Activated T-helper 1 cell treated with Interleukin-2 at 50 U/mL for 16 hours (primary cell): ENCODE measurements at regions not wholly inside any gene's neighbourhood (a gene's known extent, or its start where the extent isn't known, plus 50 kb on each side); places are given as distances from the start of the nearest gene placed in this dataset.

Source experiments
- DNase-seq: peaks from one replicate; pipeline ENCODE4 v3.0.0-alpha.2; 2020; ENCODE audit warnings: low read depth

DNA sequence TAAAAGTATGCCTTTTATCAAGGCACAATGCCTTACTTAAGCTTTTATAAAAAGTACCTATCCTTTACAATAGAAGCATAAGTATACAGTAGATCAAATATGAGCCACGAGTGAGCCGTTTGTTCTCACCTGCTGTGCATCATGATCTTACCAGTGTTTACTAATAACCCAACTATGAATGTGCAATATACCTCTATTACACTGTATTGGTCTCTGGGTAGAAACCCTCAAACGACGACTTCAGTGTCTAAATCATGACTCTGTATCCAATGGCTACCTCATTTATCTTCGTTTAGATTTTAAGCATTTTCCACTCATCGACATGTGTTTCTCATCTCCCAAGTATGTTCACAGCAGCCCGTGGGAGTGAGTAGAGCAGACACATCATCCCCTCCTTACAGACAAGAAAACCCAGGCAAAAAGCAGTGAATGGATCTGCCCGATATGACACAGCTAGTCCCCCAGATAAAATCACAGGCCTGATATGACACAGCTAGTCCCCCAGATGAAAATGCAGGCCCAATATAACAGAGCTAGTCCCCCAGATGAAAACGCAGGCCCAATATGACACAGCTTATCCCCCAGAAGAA, 279.8 kb downstream of the TNS1 start:
- DNase-seq: no peak

DNA sequence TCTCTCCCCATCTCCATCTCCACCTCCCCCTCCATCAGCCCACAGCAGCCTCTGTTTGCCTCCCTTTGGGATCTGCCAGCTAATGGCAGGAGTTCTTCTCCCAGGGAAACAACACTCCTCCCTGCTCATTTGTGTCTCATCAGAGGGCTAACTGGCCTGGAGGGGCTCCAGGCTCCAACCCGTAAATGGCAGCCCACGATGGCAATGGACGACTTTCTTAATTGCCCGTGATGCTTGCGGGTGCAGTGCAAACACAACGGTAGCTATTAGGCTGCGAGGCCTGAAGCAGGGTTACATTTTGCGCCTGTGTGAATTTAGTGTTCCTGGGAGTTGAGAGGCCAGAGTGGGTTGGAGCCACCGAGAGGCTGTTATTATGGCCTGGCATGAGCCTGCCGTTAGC, 285.1 kb downstream of the TNS1 start:
- DNase-seq: no peak

DNA sequence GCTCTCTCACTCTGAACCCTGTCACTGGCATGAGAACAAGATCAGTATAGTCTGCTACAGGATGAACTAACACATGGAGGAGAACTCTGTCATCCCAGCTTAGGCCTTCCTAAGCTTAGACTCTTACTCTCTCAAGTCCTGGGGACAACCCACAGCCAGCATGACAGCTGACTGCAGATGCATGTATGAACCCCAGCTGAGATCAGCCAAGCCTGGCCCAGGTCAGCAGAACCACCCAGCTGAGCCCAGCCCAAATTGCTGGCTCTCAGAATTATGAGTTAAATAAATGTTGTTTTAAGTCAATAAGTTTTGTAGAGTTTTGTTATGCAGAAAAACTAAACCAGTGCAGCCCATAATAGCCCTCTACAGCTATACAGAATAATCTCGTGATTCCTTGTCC, 287.3 kb downstream of the TNS1 start:
- no peak for DNase-seq

DNA sequence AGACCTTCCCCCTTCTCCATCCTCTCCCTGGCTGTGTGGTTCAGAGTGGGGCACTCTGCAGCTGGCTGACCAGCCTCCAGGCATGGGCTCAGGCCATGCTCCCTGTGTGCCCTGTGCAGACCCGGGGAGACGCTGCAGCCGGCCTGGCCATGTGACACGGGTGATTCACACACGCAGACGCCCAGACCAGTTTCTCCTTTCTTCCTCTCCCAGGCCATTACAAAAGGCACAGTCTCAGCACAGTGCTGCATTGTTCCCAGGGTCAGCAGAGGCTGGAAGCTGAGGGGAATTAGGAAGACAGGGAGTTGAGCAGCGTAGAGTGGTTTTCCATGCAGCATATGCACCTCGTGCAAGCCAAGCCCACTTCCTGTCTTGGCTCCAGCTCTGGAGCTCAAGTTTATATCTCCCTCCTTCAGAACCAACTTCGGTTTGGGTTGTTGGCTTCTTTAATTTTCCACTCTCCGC, 288.5 kb downstream of the TNS1 start:
- no peak for DNase-seq

DNA sequence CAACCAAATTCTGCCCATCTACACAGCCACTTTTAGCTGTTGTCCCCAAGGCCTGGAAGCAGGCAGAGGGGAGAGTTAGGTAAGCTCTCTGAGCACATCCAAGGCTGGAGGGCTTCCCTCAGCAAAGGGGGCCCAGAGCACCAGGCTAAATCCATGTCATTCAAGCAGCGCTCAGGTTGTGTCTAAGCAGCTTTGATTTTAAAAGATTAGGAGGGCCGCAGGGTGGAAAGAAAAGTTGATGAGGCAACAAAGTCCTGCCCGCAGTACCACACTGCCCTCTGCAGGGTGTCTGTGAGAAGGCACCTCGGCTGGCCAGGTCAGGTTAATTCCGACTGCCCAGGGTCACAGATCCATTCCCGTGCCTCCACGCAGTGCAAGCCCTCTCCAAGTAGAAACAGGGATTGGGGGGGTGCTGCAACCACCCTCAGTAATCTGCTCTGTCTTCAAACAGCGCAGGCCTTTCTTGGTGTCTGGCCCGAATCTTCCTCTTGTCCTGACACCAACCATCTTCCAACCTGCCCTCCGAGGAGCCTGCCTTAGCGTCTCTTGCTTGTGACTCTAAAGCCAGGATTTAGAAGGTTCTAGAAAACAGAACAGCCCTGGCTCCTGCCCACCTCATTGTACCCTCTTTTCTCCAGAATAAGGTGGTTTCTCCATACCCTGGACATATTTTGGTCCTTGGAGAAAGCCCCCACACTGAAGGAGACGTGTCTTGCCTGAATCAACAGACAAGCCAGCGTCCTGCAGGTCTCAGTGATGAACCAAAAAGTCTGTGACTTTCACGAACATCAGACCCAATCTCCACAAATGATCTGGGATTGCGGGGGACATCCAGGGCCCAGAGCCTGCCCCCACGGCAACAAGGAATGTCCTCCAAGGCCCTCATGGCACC, 289.2 kb downstream of the TNS1 start:
- DNase-seq: peak; percentile 38

DNA sequence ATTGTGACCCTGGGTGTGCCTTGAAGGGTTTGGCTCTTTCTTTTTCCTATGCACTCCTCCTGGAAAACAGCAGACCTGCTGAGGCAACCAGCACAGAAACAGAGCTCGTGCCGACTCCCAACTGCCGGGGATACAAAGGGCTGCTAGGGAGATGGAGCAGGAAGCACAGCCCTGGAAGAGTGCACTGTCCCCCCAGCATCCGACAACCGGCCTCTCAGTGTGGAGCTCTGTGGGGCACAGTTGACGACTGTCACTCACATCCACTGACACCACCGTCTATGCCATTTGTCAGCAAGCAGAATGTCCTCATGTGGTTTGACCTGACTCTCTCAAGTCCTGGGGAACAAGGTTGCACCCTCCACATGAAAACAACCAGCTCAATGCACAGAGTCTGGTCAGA, 290.4 kb downstream of the TNS1 start:
- DNase-seq: no peak

DNA sequence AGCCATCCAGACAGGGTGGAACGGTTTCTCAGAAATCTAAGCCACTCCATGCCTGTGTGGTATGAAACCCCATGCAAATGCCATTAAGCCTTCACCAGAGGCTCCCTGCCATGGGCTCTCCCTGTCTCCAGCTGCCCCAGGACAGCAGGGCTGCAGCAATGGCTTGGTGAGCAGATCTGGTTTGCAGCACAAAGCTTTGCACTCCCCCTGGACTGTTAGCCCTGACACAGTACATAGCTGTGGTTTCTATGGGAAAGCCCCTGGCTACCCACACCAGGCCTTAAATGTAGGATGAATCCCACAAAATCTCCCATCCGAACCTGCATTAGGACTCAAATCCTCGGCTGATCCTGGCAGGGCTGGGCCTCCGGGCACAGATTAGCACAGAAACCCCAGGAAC, 291.6 kb downstream of the TNS1 start:
- no peak for DNase-seq

DNA sequence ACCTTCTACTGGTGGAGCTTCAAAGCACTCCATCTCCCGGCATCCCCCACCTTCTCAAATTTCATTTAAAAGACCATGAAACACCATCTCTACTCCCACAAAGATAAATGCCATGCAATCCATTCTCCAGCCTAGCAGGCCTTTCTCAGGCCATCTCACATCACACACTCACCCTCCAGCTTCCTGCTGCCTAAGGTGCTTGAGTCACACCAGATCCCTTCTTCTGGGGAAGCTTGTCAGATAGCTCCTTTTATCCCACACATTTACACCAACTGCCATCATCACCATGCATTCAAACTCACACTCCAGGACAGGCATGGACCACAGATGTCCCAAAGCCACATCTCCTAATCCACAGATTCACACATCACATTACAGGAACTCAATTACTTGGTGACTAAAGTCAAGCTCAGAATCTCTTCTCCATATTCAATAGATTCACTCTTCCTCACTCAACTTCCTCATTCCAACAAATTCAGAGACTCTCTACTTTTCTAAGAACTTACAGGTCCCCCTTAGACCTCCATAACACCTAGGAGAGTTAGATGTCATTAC, 292.5 kb downstream of the TNS1 start:
- no peak for DNase-seq

DNA sequence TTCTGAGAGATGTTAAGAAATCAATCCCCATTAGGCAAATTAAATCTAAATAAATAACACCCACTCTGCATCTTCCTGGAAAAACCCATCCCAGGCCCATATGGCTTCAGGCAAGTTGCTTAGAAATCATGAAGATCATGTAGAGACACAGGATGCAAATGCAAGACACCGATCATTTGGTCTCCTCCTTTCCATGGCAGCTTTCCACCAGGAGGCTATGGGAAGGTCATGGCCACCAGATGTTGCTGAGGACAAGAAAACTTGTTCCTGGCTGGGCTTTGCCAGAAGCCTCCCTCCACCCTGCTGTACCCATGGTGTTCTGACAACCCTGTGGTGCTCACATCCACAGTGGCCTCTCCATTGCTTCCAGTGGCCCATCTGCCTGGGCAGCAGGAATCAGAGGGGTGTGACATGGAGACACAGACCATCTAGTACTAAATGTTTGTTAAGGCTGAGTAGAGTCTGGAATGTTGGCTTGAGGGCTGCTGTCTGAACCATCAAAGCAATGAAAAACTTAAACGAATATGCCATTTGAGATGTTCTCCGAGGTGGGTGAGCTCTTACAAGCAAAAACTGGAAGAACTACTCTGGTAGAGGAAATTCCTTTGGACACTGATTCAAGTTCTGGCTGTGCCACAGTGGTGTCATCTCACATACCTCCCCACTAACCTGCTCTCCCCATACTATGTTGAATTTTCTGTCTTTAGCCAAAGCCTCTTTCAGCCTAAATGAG, 293.2 kb downstream of the TNS1 start:
- no peak for DNase-seq

DNA sequence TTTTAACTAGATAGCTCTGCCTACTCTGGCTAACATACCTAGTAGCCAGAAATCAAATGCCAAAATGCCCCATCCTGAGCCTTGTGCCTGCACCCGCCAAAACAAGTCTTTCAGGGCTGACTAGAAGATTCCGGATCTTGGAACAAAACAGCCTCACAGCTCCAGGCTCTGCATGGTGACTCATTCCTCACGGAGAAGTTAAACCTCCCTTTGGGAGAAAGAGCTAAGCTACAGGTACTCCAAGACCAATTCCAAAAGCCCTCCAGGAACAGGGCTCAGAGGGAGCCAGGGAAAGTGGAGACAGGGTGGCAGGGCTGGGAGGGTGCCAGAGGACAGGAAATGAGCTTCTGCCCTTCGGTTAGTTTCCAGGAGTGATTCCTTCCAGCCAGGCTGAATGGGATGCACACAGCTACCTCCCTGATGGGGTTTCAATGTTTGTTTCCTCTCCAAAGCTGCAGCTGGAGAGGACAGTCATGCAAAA, 295.6 kb downstream of the TNS1 start:
- no peak for DNase-seq

DNA sequence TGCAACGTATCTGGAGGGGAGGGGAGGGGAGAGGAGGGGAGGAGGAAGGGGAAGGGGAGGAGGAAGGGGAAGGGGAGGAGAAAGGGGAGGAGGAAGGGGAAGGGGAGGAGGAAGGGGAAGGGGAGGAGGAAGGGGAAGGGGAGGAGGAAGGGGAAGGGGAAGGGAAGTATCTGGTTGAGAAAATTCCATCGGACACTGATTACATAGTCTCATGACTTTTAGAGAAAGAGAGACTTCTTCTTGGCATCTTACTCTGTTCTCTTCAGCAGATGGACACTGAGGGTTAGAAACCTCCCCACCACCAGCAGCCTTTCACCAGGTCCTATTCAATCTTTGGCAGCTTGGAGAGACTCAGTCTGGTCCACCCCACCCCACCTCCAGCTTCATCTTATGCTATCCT, 296.3 kb downstream of the TNS1 start:
- no peak for DNase-seq

DNA sequence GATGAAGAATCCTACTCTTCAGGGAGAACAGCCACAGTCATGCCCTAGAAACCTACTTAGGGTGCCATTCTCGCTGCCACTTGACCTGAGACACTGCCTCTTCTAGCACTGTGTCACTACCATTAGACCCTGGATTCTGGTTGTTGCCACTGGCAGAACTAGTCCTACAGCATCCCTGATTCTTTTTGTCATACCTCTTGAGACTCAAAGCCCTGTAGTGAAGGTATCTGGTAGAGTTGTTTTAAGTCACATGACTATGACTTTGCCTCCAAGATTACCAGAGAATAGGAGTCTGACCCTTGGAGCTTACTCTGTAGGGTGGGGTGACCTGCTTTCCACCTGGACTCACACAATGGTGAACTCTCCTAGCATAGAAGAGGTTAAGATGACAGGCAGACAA, 296.7 kb downstream of the TNS1 start:
- no peak for DNase-seq

DNA sequence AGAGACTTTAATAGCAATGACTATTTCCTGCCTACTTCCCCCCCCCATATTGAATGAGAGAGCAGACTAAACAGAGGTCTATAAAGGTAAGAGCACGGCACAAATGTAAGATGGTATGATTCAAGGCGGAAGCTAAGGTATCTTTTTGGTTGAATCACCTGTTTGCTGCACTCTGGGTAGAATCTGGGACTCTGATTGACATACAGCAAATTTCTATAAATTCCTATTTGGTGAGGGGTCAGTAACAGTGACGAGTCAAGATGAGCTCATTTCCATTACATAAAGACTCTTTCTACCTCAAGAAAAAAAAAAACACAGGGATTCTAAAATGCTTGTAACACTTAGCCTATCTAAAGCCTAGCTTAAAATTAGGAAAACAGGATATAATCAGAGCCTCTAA, 297.3 kb downstream of the TNS1 start:
- DNase-seq: no peak

DNA sequence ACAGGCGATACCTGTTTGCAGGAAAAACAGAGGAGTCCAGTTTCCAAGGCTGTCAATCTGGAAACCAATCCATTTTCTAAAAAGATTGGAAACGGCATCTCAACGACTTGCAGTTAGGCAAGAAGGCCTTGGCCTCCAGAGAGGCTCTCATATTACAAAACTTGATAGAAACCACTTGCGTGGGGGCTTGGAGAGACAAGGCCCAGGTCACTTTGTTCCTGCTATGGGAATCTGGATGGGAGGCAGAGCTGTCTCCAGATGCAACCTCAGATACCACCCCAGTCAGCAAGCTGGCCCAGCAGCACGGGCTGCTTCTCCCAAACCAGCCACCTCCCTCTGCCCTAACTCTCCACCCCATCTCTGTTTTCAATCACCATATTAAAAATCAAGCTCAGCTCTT, 298.8 kb downstream of the TNS1 start:
- no peak for DNase-seq

DNA sequence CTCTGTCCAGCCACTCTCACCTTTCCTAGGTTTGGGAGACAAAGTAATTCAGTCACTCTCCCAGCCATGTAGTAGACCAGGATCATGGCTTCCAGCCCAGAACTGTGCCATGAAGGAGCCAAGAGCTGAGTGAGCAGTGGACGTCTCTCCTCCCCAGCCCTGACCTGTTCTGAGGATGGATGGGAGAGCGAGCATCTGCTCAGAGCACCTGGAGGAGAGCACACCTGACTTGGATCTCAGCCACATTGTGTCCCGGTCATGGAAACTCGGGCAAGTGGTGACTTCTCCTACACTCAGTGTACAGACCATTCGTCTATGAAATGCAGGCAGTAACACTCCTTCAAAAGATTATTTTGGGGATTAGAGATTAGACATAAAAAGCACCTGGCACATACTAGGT, 299.7 kb downstream of the TNS1 start:
- no peak for DNase-seq

DNA sequence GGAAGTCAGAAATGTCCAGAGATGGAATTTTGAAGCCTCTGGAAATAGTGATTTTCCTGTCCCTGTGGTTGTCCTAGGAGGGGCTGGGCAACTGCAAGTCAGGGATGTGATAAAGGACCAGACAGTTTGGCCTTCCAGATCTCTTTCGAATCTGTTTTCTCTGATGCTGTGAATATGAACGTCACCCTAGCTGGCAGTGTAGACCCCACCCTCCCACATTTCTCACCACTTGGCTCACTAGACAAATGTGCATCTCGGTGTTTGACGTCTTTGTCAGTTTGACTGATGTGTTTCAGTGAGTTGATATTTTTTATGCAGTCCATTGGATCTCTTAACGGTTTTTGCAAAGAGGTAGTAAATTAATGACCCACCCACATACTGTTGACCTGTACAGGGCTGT, 301.2 kb downstream of the TNS1 start:
- DNase-seq: no peak

DNA sequence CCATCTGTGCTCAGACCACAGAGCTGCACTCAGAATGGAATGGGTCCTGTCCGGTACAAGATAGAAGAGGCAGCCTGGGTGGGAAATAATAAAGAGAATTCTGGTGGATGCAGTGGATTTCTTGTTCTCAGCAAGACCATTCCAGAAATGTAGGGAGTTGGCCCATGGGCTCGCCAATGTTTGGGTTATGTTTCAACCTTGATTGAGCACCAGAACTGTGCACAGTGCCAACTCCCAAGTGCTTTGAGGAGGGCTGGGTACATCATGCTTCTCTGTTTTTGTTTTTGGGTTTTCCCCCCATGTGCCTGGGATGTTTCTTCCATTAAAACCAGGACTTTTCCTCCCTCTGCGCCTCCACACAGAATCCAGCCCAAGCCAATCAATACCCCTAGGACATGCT, 304.1 kb downstream of the TNS1 start:
- DNase-seq: no peak

DNA sequence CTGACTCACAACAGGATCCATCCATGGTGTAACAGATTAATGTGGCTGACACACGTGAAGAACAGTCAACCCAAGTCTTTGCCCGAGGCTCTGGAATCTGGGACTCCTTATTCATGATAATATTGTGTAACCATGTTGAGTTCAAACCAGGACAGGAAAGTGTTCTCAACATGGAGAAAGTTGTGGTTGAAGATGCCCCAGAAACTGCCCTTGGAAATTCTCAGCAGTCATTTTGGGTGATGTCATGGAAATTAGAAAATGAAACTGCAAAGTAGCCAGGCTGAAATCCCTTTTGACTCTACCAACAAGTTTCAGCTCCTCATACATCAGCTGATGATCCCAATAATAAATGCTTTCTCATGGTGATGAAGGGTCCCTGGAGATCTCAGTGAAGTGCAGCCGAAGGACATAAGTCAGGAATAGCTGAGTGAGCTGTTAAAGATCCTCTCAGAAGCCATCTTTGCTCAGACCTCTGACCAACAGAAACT, 307.7 kb downstream of the TNS1 start:
- DNase-seq: no peak

DNA sequence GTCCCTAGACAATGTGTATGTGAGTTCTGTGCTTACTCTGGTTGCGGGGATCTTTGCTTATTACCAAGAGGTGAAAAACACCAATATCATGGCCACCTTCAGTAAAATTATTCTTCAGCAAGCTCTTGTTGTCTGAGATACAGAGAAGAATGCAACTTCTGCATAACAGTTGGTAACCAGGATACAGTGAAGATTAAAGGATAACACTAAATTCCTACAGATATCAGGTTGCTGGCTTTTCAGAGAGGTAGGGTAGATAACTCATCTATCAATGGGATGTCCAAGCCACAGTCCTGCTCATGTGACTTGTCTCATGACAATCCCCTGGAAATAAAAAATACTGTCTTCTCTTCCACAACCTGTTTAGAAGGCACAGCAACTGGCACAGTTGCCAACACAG, 308.5 kb downstream of the TNS1 start:
- DNase-seq: no peak

DNA sequence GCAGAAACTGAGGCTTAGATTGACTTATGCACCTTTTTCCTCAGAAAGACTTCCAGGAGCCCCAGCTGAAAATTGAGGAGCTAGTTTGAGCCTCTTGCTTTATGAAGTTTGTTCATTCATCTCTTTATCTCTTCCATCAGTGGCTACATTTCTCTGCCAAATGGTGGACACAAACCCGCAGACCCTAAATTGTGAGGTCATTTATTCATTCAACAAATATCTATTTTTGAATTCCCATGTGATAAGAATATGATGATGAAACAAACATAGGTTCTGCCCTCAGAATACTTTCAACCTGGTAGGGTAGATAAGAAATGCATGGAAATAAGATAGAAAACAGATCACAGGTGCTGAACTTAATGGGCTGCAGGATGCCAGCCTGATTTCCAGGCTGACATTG, 309.4 kb downstream of the TNS1 start:
- DNase-seq: no peak

DNA sequence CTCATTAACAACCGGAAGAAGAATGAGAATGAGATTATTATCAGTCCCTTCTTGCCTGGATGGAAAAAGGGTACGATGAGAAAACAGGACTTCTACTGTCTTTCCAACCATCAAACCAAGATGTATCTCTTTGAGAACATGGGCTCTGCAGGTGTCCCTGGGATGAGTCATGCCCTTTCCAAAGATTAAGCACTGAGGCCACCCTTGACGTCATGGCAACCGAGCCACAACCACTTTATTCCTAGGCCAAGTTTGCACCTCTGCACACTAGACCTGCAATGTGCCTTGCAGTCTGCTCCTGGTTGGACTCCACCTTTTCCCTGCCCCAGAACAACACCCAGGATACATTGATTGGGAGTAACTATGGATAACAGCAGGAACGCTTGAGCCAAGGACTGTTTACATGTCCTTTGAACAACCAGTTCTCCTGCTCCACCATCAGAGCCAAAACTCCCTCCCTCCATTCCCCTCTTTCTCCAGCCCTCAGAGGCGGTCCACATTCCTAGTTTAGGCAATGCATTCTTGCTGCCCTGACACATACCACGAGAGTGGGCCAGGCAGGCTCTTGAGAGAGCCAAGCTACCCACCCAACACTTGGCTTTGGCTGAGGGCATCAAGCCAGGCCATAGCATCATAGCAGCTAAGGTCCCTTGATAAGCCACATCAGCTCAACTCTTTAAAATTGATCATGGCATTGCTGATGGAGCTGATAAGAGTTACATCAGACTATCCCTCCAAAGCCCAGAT, 310.7 kb downstream of the TNS1 start:
- no peak for DNase-seq

DNA sequence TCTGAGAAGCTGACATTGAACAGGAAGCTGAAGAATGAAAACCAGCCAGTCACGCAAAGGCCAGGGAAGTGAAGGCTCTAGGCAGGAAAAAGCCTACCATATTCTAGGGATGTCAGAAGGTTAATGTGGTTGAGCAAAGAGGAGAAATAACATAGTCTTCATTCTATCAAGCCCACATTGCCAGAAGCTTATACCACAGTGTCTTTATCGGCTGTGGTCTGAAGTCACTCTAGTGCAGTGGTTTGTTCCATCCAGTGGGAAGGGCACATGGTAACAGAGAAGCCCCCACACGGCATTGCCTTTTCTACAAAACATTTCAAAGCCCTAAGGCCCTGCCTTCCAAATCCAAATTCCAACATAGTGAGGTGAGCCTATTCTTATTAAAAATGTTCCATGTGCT, 311.3 kb downstream of the TNS1 start:
- DNase-seq: no peak
